ENCODE measurements at regions not wholly inside any gene's neighbourhood (a gene's known extent, or its start where the extent isn't known, plus 50 kb on each side); places are given as distances from the start of the nearest gene placed in this dataset.
"Not testable (repeated sequence)": the region's sequence is repeated elsewhere in the genome, so short reads cannot be mapped to it uniquely, and the experiment has no call there.

GRCh38 chr9:88917375-88917774 lies 73.9 kb upstream of the S1PR3 start:
- H3K9me3 ChIP-seq (ENCODE audit: control insufficient read depth in 5 of 5, low read length in 5 of 5), result peaks cover 0 to 11% (median 0%) of the 10 kb centered on the region in 5 donors
- H3K9ac ChIP-seq (ENCODE audit: low read length in 5 of 5), result no peak overlapping the region
- H3K36me3 ChIP-seq (ENCODE audit: control insufficient read depth in 5 of 5, insufficient read depth in 5 of 5, low read length in 5 of 5), result no peaks in the 10 kb centered on the region
- no peaks in the 10 kb centered on the region for H3K4me1 ChIP-seq (ENCODE audit: control insufficient read depth in 5 of 5, insufficient read depth in 5 of 5, low read length in 5 of 5)
- no peak overlapping the region for H3K27ac ChIP-seq (ENCODE audit: low read depth, low read length)
- no peak overlapping the region for H3K4me3 ChIP-seq (ENCODE audit: low read depth in 1 of 5, low read length in 5 of 5)
- no peaks in the 10 kb centered on the region for H3K27me3 ChIP-seq (ENCODE audit: control insufficient read depth in 5 of 5, insufficient read depth in 4 of 5, low read length in 5 of 5)

GRCh38 chr9:88918537-88918936 lies 72.7 kb upstream of the S1PR3 start:
- H3K36me3 ChIP-seq (ENCODE audit: control insufficient read depth in 5 of 5, insufficient read depth in 5 of 5, low read length in 5 of 5); H3K9ac ChIP-seq (ENCODE audit: low read length in 5 of 5); H3K27ac ChIP-seq (ENCODE audit: low read depth, low read length); H3K4me1 ChIP-seq (ENCODE audit: control insufficient read depth in 5 of 5, insufficient read depth in 5 of 5, low read length in 5 of 5); H3K4me3 ChIP-seq (ENCODE audit: low read depth in 1 of 5, low read length in 5 of 5); H3K27me3 ChIP-seq (ENCODE audit: control insufficient read depth in 5 of 5, insufficient read depth in 4 of 5, low read length in 5 of 5): not testable (repeated sequence)
- peaks cover 0 to 11% (median 0%) of the 10 kb centered on the region in 5 donors for H3K9me3 ChIP-seq (ENCODE audit: control insufficient read depth in 5 of 5, low read length in 5 of 5)

GRCh38 chr9:88920645-88921044 lies 70.6 kb upstream of the S1PR3 start:
- H3K4me1 ChIP-seq (ENCODE audit: control insufficient read depth in 5 of 5, insufficient read depth in 5 of 5, low read length in 5 of 5), result no peaks in the 10 kb centered on the region
- peaks cover 0 to 11% (median 0%) of the 10 kb centered on the region in 5 donors for H3K9me3 ChIP-seq (ENCODE audit: control insufficient read depth in 5 of 5, low read length in 5 of 5)
- no peak overlapping the region for H3K9ac ChIP-seq (ENCODE audit: low read length in 5 of 5)
- no peaks in the 10 kb centered on the region for H3K36me3 ChIP-seq (ENCODE audit: control insufficient read depth in 5 of 5, insufficient read depth in 5 of 5, low read length in 5 of 5)
- no peak overlapping the region for H3K27ac ChIP-seq (ENCODE audit: low read depth, low read length)
- no peak overlapping the region for H3K4me3 ChIP-seq (ENCODE audit: low read depth in 1 of 5, low read length in 5 of 5)
- H3K27me3 ChIP-seq (ENCODE audit: control insufficient read depth in 5 of 5, insufficient read depth in 4 of 5, low read length in 5 of 5), result no peaks in the 10 kb centered on the region

- peaks cover 0 to 11% (median 0%) of the 10 kb centered on the region in 5 donors for H3K9me3 ChIP-seq (ENCODE audit: control insufficient read depth in 5 of 5, low read length in 5 of 5)
- no peak overlapping the region for H3K4me3 ChIP-seq (ENCODE audit: low read depth in 1 of 5, low read length in 5 of 5)
- no peak overlapping the region for H3K9ac ChIP-seq (ENCODE audit: low read length in 5 of 5)
- peaks cover 0 to 6% (median 4%) of the 10 kb centered on the region in 5 donors for H3K4me1 ChIP-seq (ENCODE audit: control insufficient read depth in 5 of 5, insufficient read depth in 5 of 5, low read length in 5 of 5)
- H3K36me3 ChIP-seq (ENCODE audit: control insufficient read depth in 5 of 5, insufficient read depth in 5 of 5, low read length in 5 of 5), result no peaks in the 10 kb centered on the region
- H3K27me3 ChIP-seq (ENCODE audit: control insufficient read depth in 5 of 5, insufficient read depth in 4 of 5, low read length in 5 of 5), result no peaks in the 10 kb centered on the region
- H3K27ac ChIP-seq (ENCODE audit: low read depth, low read length), result no peak overlapping the region
These were observed 69.2 kb upstream of the S1PR3 start for GRCh38 chr9:88922091-88922490.

GRCh38 chr9:88923092-88923491 lies 68.2 kb upstream of the S1PR3 start:
- no peak overlapping the region for H3K9ac ChIP-seq (ENCODE audit: low read length in 5 of 5)
- no peak overlapping the region for H3K4me3 ChIP-seq (ENCODE audit: low read depth in 1 of 5, low read length in 5 of 5)
- no peak overlapping the region for H3K27ac ChIP-seq (ENCODE audit: low read depth, low read length)
- H3K4me1 ChIP-seq (ENCODE audit: control insufficient read depth in 5 of 5, insufficient read depth in 5 of 5, low read length in 5 of 5), result peaks cover 0 to 8% (median 7%) of the 10 kb centered on the region in 5 donors
- no peaks in the 10 kb centered on the region for H3K27me3 ChIP-seq (ENCODE audit: control insufficient read depth in 5 of 5, insufficient read depth in 4 of 5, low read length in 5 of 5)
- no peaks in the 10 kb centered on the region for H3K36me3 ChIP-seq (ENCODE audit: control insufficient read depth in 5 of 5, insufficient read depth in 5 of 5, low read length in 5 of 5)
- H3K9me3 ChIP-seq (ENCODE audit: control insufficient read depth in 5 of 5, low read length in 5 of 5), result peaks cover 0 to 4% (median 0%) of the 10 kb centered on the region in 5 donors

GRCh38 chr9:88923653-88924288 lies 67.5 kb upstream of the S1PR3 start:
- Histone ChIP-seq H3K4me1 (ENCODE audit: control insufficient read depth in 5 of 5, insufficient read depth in 5 of 5, low read length in 5 of 5) (peaks cover 0 to 8% (median 7%) of the 10 kb centered on the region in 5 donors), H3K9ac (ENCODE audit: low read length in 5 of 5) (no peak overlapping the region), H3K4me3 (ENCODE audit: low read depth in 1 of 5, low read length in 5 of 5) (no peak overlapping the region), H3K9me3 (ENCODE audit: control insufficient read depth in 5 of 5, low read length in 5 of 5) (no peaks in the 10 kb centered on the region), H3K36me3 (ENCODE audit: control insufficient read depth in 5 of 5, insufficient read depth in 5 of 5, low read length in 5 of 5) (no peaks in the 10 kb centered on the region), H3K27me3 (ENCODE audit: control insufficient read depth in 5 of 5, insufficient read depth in 4 of 5, low read length in 5 of 5) (no peaks in the 10 kb centered on the region), H3K27ac (ENCODE audit: low read depth, low read length) (no peak overlapping the region)

GRCh38 chr9:88925481-88925880 lies 65.8 kb upstream of the S1PR3 start:
- Histone ChIP-seq H3K4me1 (ENCODE audit: control insufficient read depth in 5 of 5, insufficient read depth in 5 of 5, low read length in 5 of 5) (peaks cover 0 to 8% (median 7%) of the 10 kb centered on the region in 5 donors), H3K9me3 (ENCODE audit: control insufficient read depth in 5 of 5, low read length in 5 of 5) (no peaks in the 10 kb centered on the region), H3K4me3 (ENCODE audit: low read depth in 1 of 5, low read length in 5 of 5) (no peak overlapping the region), H3K27me3 (ENCODE audit: control insufficient read depth in 5 of 5, insufficient read depth in 4 of 5, low read length in 5 of 5) (no peaks in the 10 kb centered on the region), H3K9ac (ENCODE audit: low read length in 5 of 5) (no peak overlapping the region), H3K36me3 (ENCODE audit: control insufficient read depth in 5 of 5, insufficient read depth in 5 of 5, low read length in 5 of 5) (no peaks in the 10 kb centered on the region), H3K27ac (ENCODE audit: low read depth, low read length) (no peak overlapping the region)

- no peak overlapping the region for H3K27ac ChIP-seq (ENCODE audit: low read depth, low read length)
- H3K27me3 ChIP-seq (ENCODE audit: control insufficient read depth in 5 of 5, insufficient read depth in 4 of 5, low read length in 5 of 5), result peaks cover 0 to 1% (median 0%) of the 10 kb centered on the region in 5 donors
- peaks cover 0 to 8% (median 7%) of the 10 kb centered on the region in 5 donors for H3K4me1 ChIP-seq (ENCODE audit: control insufficient read depth in 5 of 5, insufficient read depth in 5 of 5, low read length in 5 of 5)
- no peak overlapping the region for H3K9ac ChIP-seq (ENCODE audit: low read length in 5 of 5)
- no peaks in the 10 kb centered on the region for H3K9me3 ChIP-seq (ENCODE audit: control insufficient read depth in 5 of 5, low read length in 5 of 5)
- peak overlapping the region in 1 of 5 donors; percentile 7 for H3K4me3 ChIP-seq (ENCODE audit: low read depth in 1 of 5, low read length in 5 of 5)
- H3K36me3 ChIP-seq (ENCODE audit: control insufficient read depth in 5 of 5, insufficient read depth in 5 of 5, low read length in 5 of 5), result no peaks in the 10 kb centered on the region
These were observed 64.3 kb upstream of the S1PR3 start for GRCh38 chr9:88926781-88927505.

GRCh38 chr9:88927510-88927909 lies 63.8 kb upstream of the S1PR3 start:
- peaks cover 0 to 5% (median 0%) of the 10 kb centered on the region in 5 donors for H3K27me3 ChIP-seq (ENCODE audit: control insufficient read depth in 5 of 5, insufficient read depth in 4 of 5, low read length in 5 of 5)
- no peak overlapping the region for H3K27ac ChIP-seq (ENCODE audit: low read depth, low read length)
- H3K4me1 ChIP-seq (ENCODE audit: control insufficient read depth in 5 of 5, insufficient read depth in 5 of 5, low read length in 5 of 5), result peaks cover 0 to 8% (median 7%) of the 10 kb centered on the region in 5 donors
- no peaks in the 10 kb centered on the region for H3K9me3 ChIP-seq (ENCODE audit: control insufficient read depth in 5 of 5, low read length in 5 of 5)
- peak overlapping the region in 1 of 5 donors; percentile 7 for H3K4me3 ChIP-seq (ENCODE audit: low read depth in 1 of 5, low read length in 5 of 5)
- H3K9ac ChIP-seq (ENCODE audit: low read length in 5 of 5), result no peak overlapping the region
- no peaks in the 10 kb centered on the region for H3K36me3 ChIP-seq (ENCODE audit: control insufficient read depth in 5 of 5, insufficient read depth in 5 of 5, low read length in 5 of 5)

- H3K36me3 ChIP-seq (ENCODE audit: control insufficient read depth in 5 of 5, insufficient read depth in 5 of 5, low read length in 5 of 5), result no peaks in the 10 kb centered on the region
- no peak overlapping the region for H3K9ac ChIP-seq (ENCODE audit: low read length in 5 of 5)
- no peak overlapping the region for H3K27ac ChIP-seq (ENCODE audit: low read depth, low read length)
- peaks cover 0 to 11% (median 7%) of the 10 kb centered on the region in 5 donors for H3K4me1 ChIP-seq (ENCODE audit: control insufficient read depth in 5 of 5, insufficient read depth in 5 of 5, low read length in 5 of 5)
- H3K9me3 ChIP-seq (ENCODE audit: control insufficient read depth in 5 of 5, low read length in 5 of 5), result no peaks in the 10 kb centered on the region
- H3K27me3 ChIP-seq (ENCODE audit: control insufficient read depth in 5 of 5, insufficient read depth in 4 of 5, low read length in 5 of 5), result peaks cover 0 to 5% (median 0%) of the 10 kb centered on the region in 5 donors
- no peak overlapping the region for H3K4me3 ChIP-seq (ENCODE audit: low read depth in 1 of 5, low read length in 5 of 5)
These were observed 60.6 kb upstream of the S1PR3 start for GRCh38 chr9:88930716-88931115.

Measured in subcutaneous abdominal adipose tissue (tissue), 5 donors.